GM23248 (cell line): ENCODE measurements at regions not wholly inside any gene's neighbourhood (a gene's known extent, or its start where the extent isn't known, plus 50 kb on each side); places are given as distances from the start of the nearest gene placed in this dataset.

Source experiments
- EZH2 ChIP-seq: fragments of 200-600 bp; sonication (generic); IDR thresholded peaks from 2 replicates; pipeline ENCODE4 v1.6.1; 2018; ENCODE audit warnings: antibody characterized with exemption, mild to moderate bottlenecking; ENCODE audit not compliant: insufficient read depth, poor library complexity, severe bottlenecking
- EZH2phosphoT487 ChIP-seq: fragments of 200-600 bp; sonication (generic); IDR thresholded peaks from 2 replicates; pipeline ENCODE4 v1.6.1; 2018; ENCODE audit warnings: antibody characterized with exemption, moderate library complexity, mild to moderate bottlenecking, low read depth; ENCODE audit not compliant: insufficient read depth

DNA sequence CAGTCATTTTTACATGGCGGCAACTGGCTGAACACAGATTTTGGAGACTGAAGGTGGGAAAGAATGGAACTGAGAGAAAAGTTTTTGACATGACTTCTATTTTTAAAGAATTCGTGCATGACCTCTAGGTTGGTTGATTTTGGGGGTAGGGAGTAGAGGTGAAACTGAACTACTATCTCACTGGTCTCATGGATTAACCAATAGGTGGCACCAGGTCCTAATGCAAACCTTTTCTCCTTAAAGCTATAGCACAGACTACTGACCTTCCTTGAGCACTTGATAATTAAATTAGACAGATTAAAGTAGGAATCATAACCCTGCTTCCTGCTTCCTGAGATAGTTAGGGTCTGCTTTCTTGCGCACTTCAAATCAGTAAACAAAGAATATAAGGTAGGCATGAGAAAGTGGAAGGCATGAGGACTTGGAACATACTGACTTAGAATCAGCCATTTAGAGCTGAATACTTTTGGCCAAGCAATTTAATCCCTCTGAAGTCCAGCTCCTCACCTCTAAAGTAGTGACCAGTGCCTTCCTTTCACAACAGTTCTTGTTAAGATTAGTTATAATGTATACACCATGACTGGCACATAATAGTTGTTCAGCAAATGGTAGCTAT lies 206.0 kb downstream of the CENPF start:
- TF ChIP-seq EZH2phosphoT487 (no peak), EZH2 (no peak)
